Spleen (tissue), 7 donors: ENCODE measurements at regions not wholly inside any gene's neighbourhood (a gene's known extent, or its start where the extent isn't known, plus 50 kb on each side); places are given as distances from the start of the nearest gene placed in this dataset.

ENCODE experiments used
- CTCF ChIP-seq, 11 experiments: fragments of 200-600 bp in 7 of 11; fragments of 450-650 bp in 4 of 11; sonication (generic) in 4 of 11; IDR thresholded peaks in 8 of 11; conservative IDR thresholded peaks in 3 of 11; 1 replicate in 7 of 11; 2 replicates in 4 of 11; pipeline versions ENCODE4 v1.4.0 to v1.8.0; 2016 to 2021; ENCODE audit warnings: antibody characterized with exemption in 11 of 11, inconsistent platforms in 4 of 11, mild to moderate bottlenecking in 1 of 11
- POLR2A ChIP-seq, 3 donors: fragments of 450-650 bp; IDR thresholded peaks; one replicate each; pipeline ENCODE4 v1.5.1; 2017; ENCODE audit warnings: antibody characterized with exemption in 3 of 3, mild to moderate bottlenecking in 1 of 3
- POLR2AphosphoS5 ChIP-seq, 3 donors: sonication (generic); formaldehyde crosslinking; IDR thresholded peaks; one replicate each; pipeline ENCODE4 v1.5.1; 2017; ENCODE audit warnings: antibody characterized with exemption in 3 of 3
- donor health status: DM: no; HTN: no; CAD: no; lungs with moderate emphysema.
- donor health status: DM: no; HTN: no; CAD: no.
- donor health status: DM: no; HTN: no; CAD: no.

- TF ChIP-seq CTCF (IDR thresholded peaks at IDR 0.05 in 8 of 11, conservative IDR thresholded peaks at IDR 0.05 in 3 of 11): no peak
- TF ChIP-seq POLR2A (IDR thresholded peaks at IDR 0.05): no peak
- no peak for TF ChIP-seq POLR2AphosphoS5 (IDR thresholded peaks at IDR 0.05)
Observed at GRCh38 chr5:130398825-130399224, 494.6 kb downstream of the CHSY3 start.
